GM12872 (cell line): ENCODE measurements at regions not wholly inside any gene's neighbourhood (a gene's known extent, or its start where the extent isn't known, plus 50 kb on each side); places are given as distances from the start of the nearest gene placed in this dataset.

ENCODE experiments used
- CTCF ChIP-seq: IDR thresholded peaks from 3 replicates; pipeline ENCODE4 v1.5.1; 2011; ENCODE audit warnings: low read depth, mild to moderate bottlenecking, low read length, moderate library complexity; ENCODE audit not compliant: insufficient read depth

- TF ChIP-seq CTCF: no peak
Observed at GRCh38 chr11:119791047-119791446, 62.0 kb upstream of the NECTIN1 start.

- no peak for TF ChIP-seq CTCF
Observed at GRCh38 chr11:119790476-119790875, 61.5 kb upstream of the NECTIN1 start.

- TF ChIP-seq CTCF: no peak
Observed at GRCh38 chr11:119789766-119790407, 60.9 kb upstream of the NECTIN1 start.

GRCh38 chr11:119788911-119789560 lies 60.0 kb upstream of the NECTIN1 start:
- no peak for TF ChIP-seq CTCF

GRCh38 chr11:119788096-119788883 lies 59.3 kb upstream of the NECTIN1 start:
- no peak for TF ChIP-seq CTCF

- TF ChIP-seq CTCF: no peak
Observed at GRCh38 chr11:119787074-119787461, 58.1 kb upstream of the NECTIN1 start.

GRCh38 chr11:119786431-119787073 lies 57.6 kb upstream of the NECTIN1 start:
- TF ChIP-seq CTCF: no peak
